OCI-LY7 (cell line): ENCODE measurements at regions not wholly inside any gene's neighbourhood (a gene's known extent, or its start where the extent isn't known, plus 50 kb on each side); places are given as distances from the start of the nearest gene placed in this dataset.
"Not testable (repeated sequence)": the region's sequence is repeated elsewhere in the genome, so short reads cannot be mapped to it uniquely, and the experiment has no call there.

Experiments
- BruUV-seq: library from RNA; stranded (reverse); fragments of 400-500 nt; replicated peaks from 2 replicates; lab custom pipeline; 2021; lab: Mats Ljungman, UMichigan
- CTCF ChIA-PET: fragments of 300-600 bp; sonication (Branson Sonifier 250); formaldehyde crosslinking; loops from one replicate; lab custom pipeline; 2022; ENCODE audit warnings: antibody characterized with exemption; ENCODE audit not compliant: unreplicated experiment; lab: Charles Lee
- POLR2A ChIA-PET: fragments of 300-600 bp; sonication (Branson Sonifier 250); formaldehyde crosslinking; loops from one replicate; lab custom pipeline; 2022; ENCODE audit warnings: antibody characterized with exemption; lab: Charles Lee
- DNase-seq: peaks from one replicate; pipeline ENCODE4 v3.0.0-alpha.2; 2015; ENCODE audit warnings: low spot score
- H2AFZ ChIP-seq: fragments of 200-600 bp; sonication (generic), shearing (Covaris generic); 2 replicates; pipeline ENCODE4 v1.6.1; 2014; ENCODE audit warnings: mild to moderate bottlenecking, antibody characterized with exemption, low read length, moderate library complexity
- H3K27ac ChIP-seq: fragments of 200-600 bp; sonication (generic); 2 replicates; pipeline ENCODE4 v1.5.1; 2014; ENCODE audit warnings: mixed run types, low read depth, mild to moderate bottlenecking, moderate library complexity, low read length, inconsistent platforms; ENCODE audit not compliant: poor library complexity, severe bottlenecking
- H3K36me3 ChIP-seq: fragments of 200-600 bp; sonication (generic); 2 replicates; pipeline ENCODE4 v1.6.1; 2014; ENCODE audit warnings: mild to moderate bottlenecking, antibody characterized with exemption, low read length, moderate library complexity, mixed read lengths; ENCODE audit not compliant: insufficient read depth
- H3K4me1 ChIP-seq: fragments of 200-600 bp; sonication (generic); 2 replicates; pipeline ENCODE4 v1.5.1; 2014; ENCODE audit warnings: mild to moderate bottlenecking, low read length; ENCODE audit not compliant: insufficient read depth, poor library complexity, severe bottlenecking
- H3K4me2 ChIP-seq: fragments of 200-600 bp; sonication (generic); 2 replicates; pipeline ENCODE4 v1.6.1; 2014; ENCODE audit warnings: mild to moderate bottlenecking, low read length
- H3K4me3 ChIP-seq: fragments of 200-600 bp; sonication (generic); 2 replicates; pipeline ENCODE4 v1.5.1; 2014; ENCODE audit warnings: mild to moderate bottlenecking, low read depth, low read length; ENCODE audit not compliant: poor library complexity, severe bottlenecking
- H3K79me2 ChIP-seq: fragments of 200-600 bp; sonication (generic); 2 replicates; pipeline ENCODE4 v1.6.1; 2016; ENCODE audit warnings: low read depth, mild to moderate bottlenecking, low read length, moderate library complexity, mixed read lengths; ENCODE audit not compliant: insufficient read depth
- H3K9me2 ChIP-seq: fragments of 200-600 bp; sonication (generic); 2 replicates; pipeline ENCODE4 v1.6.1; 2016; ENCODE audit warnings: mild to moderate bottlenecking, low read length, mixed read lengths; ENCODE audit not compliant: insufficient read depth
- H3K9me3 ChIP-seq: fragments of 200-600 bp; sonication (generic); 2 replicates; pipeline ENCODE4 v1.6.1; 2014; ENCODE audit warnings: mild to moderate bottlenecking, mixed run types, low read length, mixed read lengths
- H4K20me1 ChIP-seq: fragments of 200-600 bp; sonication (generic); 2 replicates; pipeline ENCODE4 v1.6.1; 2014; ENCODE audit warnings: mild to moderate bottlenecking, antibody characterized with exemption, low read length, moderate library complexity, mixed read lengths; ENCODE audit not compliant: insufficient read depth
- EZH2phosphoT487 ChIP-seq: fragments of 200-600 bp; sonication (generic); IDR thresholded peaks from 2 replicates; pipeline ENCODE4 v1.6.1; 2018; ENCODE audit warnings: low read depth, borderline replicate concordance, mild to moderate bottlenecking, mixed run types, antibody characterized with exemption, low read length, moderate library complexity, mixed read lengths
- intact Hi-C: fragments of 100-400 bp; cut with micrococcal nuclease; formaldehyde crosslinking; loops from one replicate; pipeline ENCODE4 v1.10.0; 2022; ENCODE audit not compliant: unreplicated experiment
- TF ChIP-seq, protein P1 (sequence below): fragments of 200-600 bp; sonication (generic); conservative IDR thresholded peaks from 2 replicates; pipeline ENCODE4 v1.5.1; 2014; ENCODE audit warnings: mild to moderate bottlenecking, antibody characterized with exemption, low read length, moderate library complexity, mixed read lengths

DNA sequence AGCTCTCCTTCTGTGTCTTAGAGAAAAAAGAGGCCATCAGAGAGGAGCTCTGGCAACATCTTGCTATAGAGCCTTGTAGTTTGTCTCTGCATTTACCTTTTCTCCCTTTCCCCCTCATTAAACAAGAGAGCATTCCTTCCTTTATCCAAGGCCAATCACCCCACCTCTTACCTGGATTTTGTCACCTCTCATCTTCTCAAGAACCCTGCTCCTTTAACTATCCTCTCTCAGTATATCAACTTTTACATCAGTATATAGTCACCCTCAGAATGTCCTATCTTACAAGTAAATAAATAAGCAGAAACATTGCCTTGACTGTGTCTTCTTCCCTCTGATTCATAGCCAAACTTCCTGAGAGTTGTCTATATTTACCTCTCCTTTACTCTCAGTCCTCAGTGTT lies 105.0 kb upstream of the SLC38A2 start:
- intact Hi-C loops: no loop called here
- no peaks in the 10 kb centered on the region for H3K79me2 ChIP-seq
- H3K36me3 ChIP-seq: no peaks in the 10 kb centered on the region
- no peak for TF ChIP-seq EZH2phosphoT487
- TF ChIP-seq, protein P1, sequence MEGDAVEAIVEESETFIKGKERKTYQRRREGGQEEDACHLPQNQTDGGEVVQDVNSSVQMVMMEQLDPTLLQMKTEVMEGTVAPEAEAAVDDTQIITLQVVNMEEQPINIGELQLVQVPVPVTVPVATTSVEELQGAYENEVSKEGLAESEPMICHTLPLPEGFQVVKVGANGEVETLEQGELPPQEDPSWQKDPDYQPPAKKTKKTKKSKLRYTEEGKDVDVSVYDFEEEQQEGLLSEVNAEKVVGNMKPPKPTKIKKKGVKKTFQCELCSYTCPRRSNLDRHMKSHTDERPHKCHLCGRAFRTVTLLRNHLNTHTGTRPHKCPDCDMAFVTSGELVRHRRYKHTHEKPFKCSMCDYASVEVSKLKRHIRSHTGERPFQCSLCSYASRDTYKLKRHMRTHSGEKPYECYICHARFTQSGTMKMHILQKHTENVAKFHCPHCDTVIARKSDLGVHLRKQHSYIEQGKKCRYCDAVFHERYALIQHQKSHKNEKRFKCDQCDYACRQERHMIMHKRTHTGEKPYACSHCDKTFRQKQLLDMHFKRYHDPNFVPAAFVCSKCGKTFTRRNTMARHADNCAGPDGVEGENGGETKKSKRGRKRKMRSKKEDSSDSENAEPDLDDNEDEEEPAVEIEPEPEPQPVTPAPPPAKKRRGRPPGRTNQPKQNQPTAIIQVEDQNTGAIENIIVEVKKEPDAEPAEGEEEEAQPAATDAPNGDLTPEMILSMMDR: no peak
- no peaks in the 10 kb centered on the region for H4K20me1 ChIP-seq
- H3K4me3 ChIP-seq: no peak overlapping the region
- ChIA-PET POLR2A (no interaction called here), CTCF (no interaction called here)
- H3K9me3 ChIP-seq: no peaks in the 10 kb centered on the region
- H3K9me2 ChIP-seq: no peaks in the 10 kb centered on the region
- no peak overlapping the region for H3K27ac ChIP-seq
- no peak for DNase-seq
- H3K4me2 ChIP-seq: no peak overlapping the region
- no TSS peak for BruUV-seq
- no peaks in the 10 kb centered on the region for H3K4me1 ChIP-seq
- no peak overlapping the region for H2AFZ ChIP-seq

DNA sequence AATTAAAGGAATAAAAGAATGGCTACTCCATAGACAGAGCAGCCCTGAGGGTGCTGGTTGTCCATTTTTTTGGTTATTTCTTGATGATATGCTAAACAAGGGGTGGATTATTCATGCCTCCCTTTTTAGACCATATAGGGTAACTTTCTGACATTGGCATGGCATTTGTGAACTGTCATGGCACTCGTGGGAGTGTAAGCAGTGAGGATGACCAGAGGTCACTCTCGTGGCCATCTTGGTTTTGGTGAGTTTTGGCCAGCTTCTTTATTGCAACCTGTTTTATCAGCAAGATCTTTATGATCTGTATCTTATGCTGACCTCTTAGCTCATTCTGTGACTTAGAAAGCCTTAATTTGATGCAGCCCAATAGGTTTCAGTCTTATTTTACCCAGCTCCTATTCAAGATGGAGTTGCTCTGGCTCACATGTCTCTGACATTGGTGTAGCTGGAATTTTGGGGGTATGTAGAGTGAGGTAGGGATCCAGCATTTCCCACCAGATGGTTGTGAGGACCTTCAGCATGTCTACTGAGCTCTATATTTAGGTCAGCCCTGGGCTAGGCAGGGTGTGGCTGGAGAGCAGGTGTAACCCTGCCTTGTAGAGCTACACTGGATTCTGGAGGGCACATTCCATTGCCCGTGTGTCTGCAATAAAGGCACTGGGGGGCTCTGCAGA lies 103.5 kb upstream of the SLC38A2 start:
- no TSS peak for BruUV-seq
- Histone ChIP-seq H4K20me1 (no peaks in the 10 kb centered on the region), H3K4me2 (no peak overlapping the region), H3K79me2 (no peaks in the 10 kb centered on the region), H3K27ac (no peak overlapping the region), H3K9me3 (no peaks in the 10 kb centered on the region), H3K9me2 (no peaks in the 10 kb centered on the region), H2AFZ (no peak overlapping the region), H3K4me3 (no peak overlapping the region), H3K4me1 (no peaks in the 10 kb centered on the region), H3K36me3 (no peaks in the 10 kb centered on the region)
- CTCF ChIA-PET: no interaction called here
- intact Hi-C loops: no loop called here
- DNase-seq: no peak
- POLR2A ChIA-PET: interaction anchor here (0.7 kb wide), 2 partner anchors 20 to 21 kb away, joined by 3 read pairs; no protein-coding TSS in a partner anchor
- TF ChIP-seq, protein P1: no peak
- TF ChIP-seq EZH2phosphoT487: no peak

DNA sequence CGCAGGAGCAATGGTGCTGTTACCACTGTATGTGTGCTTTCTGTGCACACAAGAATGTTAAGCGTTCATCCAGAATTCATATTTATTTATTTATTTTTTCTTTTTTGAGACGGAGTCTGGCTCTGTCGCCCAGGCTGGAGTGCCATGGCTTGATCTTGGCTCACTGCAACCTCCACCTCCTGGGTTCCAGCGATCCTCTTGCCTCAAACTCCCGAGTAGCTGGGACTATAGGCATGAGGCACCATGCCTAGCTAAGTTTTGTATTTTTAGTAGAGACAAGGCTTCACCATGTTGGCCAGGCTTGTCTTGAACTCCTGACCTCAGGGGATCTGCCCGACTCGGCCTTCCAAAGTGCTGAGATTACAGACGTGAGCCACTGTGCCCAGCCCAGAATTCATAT lies 101.8 kb upstream of the SLC38A2 start:
- BruUV-seq, H3K9me3 ChIP-seq, H3K4me3 ChIP-seq, H3K4me2 ChIP-seq, H2AFZ ChIP-seq, DNase-seq, H3K79me2 ChIP-seq, H3K4me1 ChIP-seq, H3K27ac ChIP-seq, intact Hi-C loops, H3K9me2 ChIP-seq, H4K20me1 ChIP-seq, H3K36me3 ChIP-seq, CTCF ChIA-PET: not testable (repeated sequence)
- POLR2A ChIA-PET: interaction anchor here (1.0 kb wide), 1 partner anchor 10 kb away, joined by 4 read pairs; no protein-coding TSS in a partner anchor
